Stimulated activated effector memory CD8-positive, alpha-beta T cell treated with anti-CD3 and anti-CD28 coated beads, Interleukin-12 subunit alpha, Interleukin-12 subunit beta, amount 100 ng/mL, for 72 hours (primary cell): ENCODE measurements at regions not wholly inside any gene's neighbourhood (a gene's known extent, or its start where the extent isn't known, plus 50 kb on each side); places are given as distances from the start of the nearest gene placed in this dataset.

Experiments
- ATAC-seq: fragments of 150-1000 bp; cut with Tn5 transposase; 2 replicates; pipeline ENCODE4 v1.10.0; 2021
- DNase-seq, 2 donors: peaks; one replicate each; pipeline ENCODE4 v3.0.0; 2021 to 2022; ENCODE audit warnings: low spot score in 2 of 2
- H3K27ac Mint-ChIP-seq: one replicate; pipeline ENCODE4 v1.8.0; 2022; ENCODE audit warnings: mild to moderate bottlenecking, mixed read lengths
- H3K36me3 Mint-ChIP-seq: one replicate; pipeline ENCODE4 v1.8.0; 2022; ENCODE audit warnings: mild to moderate bottlenecking, mixed read lengths
- H3K4me1 Mint-ChIP-seq: one replicate; pipeline ENCODE4 v1.8.0; 2022; ENCODE audit warnings: mixed read lengths
- H3K4me3 Mint-ChIP-seq: one replicate; pipeline ENCODE4 v1.8.0; 2022; ENCODE audit warnings: mild to moderate bottlenecking, mixed read lengths
- H3K9me3 Mint-ChIP-seq: one replicate; pipeline ENCODE4 v1.8.0; 2022; ENCODE audit warnings: mixed read lengths

GRCh38 chr18:76177160-76177559, 317.9 kb downstream of the ZNF516 start:
- H3K4me3 Mint-ChIP-seq = no peak overlapping the region
- no peaks in the 10 kb centered on the region for H3K4me1 Mint-ChIP-seq
- no peak for DNase-seq
- H3K9me3 Mint-ChIP-seq = no peaks in the 10 kb centered on the region
- H3K27ac Mint-ChIP-seq = no peak overlapping the region
- ATAC-seq = no peak
- H3K36me3 Mint-ChIP-seq = no peaks in the 10 kb centered on the region

GRCh38 chr18:76174451-76174850, 320.6 kb downstream of the ZNF516 start:
- Mint-ChIP-seq H3K4me3 (no peak overlapping the region), H3K36me3 (no peaks in the 10 kb centered on the region), H3K9me3 (no peaks in the 10 kb centered on the region), H3K27ac (no peak overlapping the region), H3K4me1 (no peaks in the 10 kb centered on the region)
- no peak for ATAC-seq
- no peak for DNase-seq

- peaks cover 4% of the 10 kb centered on the region for H3K36me3 Mint-ChIP-seq
- no peak for ATAC-seq
- DNase-seq = no peak
- H3K27ac Mint-ChIP-seq = no peak overlapping the region
- H3K4me1 Mint-ChIP-seq = no peaks in the 10 kb centered on the region
- no peaks in the 10 kb centered on the region for H3K9me3 Mint-ChIP-seq
- no peak overlapping the region for H3K4me3 Mint-ChIP-seq
These were observed 325.3 kb downstream of the ZNF516 start for GRCh38 chr18:76169733-76170132.

GRCh38 chr18:76167845-76168621, 327.0 kb downstream of the ZNF516 start:
- ATAC-seq = no peak
- Mint-ChIP-seq H3K27ac (no peak overlapping the region), H3K4me1 (no peaks in the 10 kb centered on the region), H3K36me3 (peaks cover 4% of the 10 kb centered on the region), H3K4me3 (no peak overlapping the region), H3K9me3 (no peaks in the 10 kb centered on the region)
- DNase-seq = no peak

GRCh38 chr18:76167410-76167809, 327.6 kb downstream of the ZNF516 start:
- DNase-seq (no peak), ATAC-seq (no peak)
- no peak overlapping the region for H3K27ac Mint-ChIP-seq
- no peaks in the 10 kb centered on the region for H3K4me1 Mint-ChIP-seq
- no peaks in the 10 kb centered on the region for H3K9me3 Mint-ChIP-seq
- peaks cover 4% of the 10 kb centered on the region for H3K36me3 Mint-ChIP-seq
- no peak overlapping the region for H3K4me3 Mint-ChIP-seq

- H3K36me3 Mint-ChIP-seq = no peaks in the 10 kb centered on the region
- H3K27ac Mint-ChIP-seq = no peak overlapping the region
- no peak overlapping the region for H3K4me3 Mint-ChIP-seq
- ATAC-seq = no peak
- no peaks in the 10 kb centered on the region for H3K4me1 Mint-ChIP-seq
- H3K9me3 Mint-ChIP-seq = no peaks in the 10 kb centered on the region
- DNase-seq = no peak
These were observed 332.2 kb downstream of the ZNF516 start for GRCh38 chr18:76162886-76163285.

- no peak for ATAC-seq
- Mint-ChIP-seq H3K9me3 (no peaks in the 10 kb centered on the region), H3K4me1 (no peaks in the 10 kb centered on the region), H3K36me3 (no peaks in the 10 kb centered on the region), H3K27ac (no peak overlapping the region), H3K4me3 (no peak overlapping the region)
- no peak for DNase-seq
These were observed 333.1 kb downstream of the ZNF516 start for GRCh38 chr18:76161983-76162382.

- no peaks in the 10 kb centered on the region for H3K4me1 Mint-ChIP-seq
- no peak for ATAC-seq
- no peaks in the 10 kb centered on the region for H3K9me3 Mint-ChIP-seq
- H3K36me3 Mint-ChIP-seq = no peaks in the 10 kb centered on the region
- DNase-seq = no peak
- no peak overlapping the region for H3K4me3 Mint-ChIP-seq
- no peak overlapping the region for H3K27ac Mint-ChIP-seq
These were observed 341.4 kb downstream of the ZNF516 start for GRCh38 chr18:76153691-76154090.

GRCh38 chr18:76149734-76150133, 345.3 kb downstream of the ZNF516 start:
- Mint-ChIP-seq H3K27ac (no peak overlapping the region), H3K4me3 (no peak overlapping the region), H3K9me3 (no peaks in the 10 kb centered on the region), H3K36me3 (no peaks in the 10 kb centered on the region), H3K4me1 (no peaks in the 10 kb centered on the region)
- DNase-seq (no peak), ATAC-seq (no peak)

GRCh38 chr18:76149284-76149683, 345.8 kb downstream of the ZNF516 start:
- no peak overlapping the region for H3K27ac Mint-ChIP-seq
- H3K9me3 Mint-ChIP-seq = no peaks in the 10 kb centered on the region
- no peak for DNase-seq
- no peaks in the 10 kb centered on the region for H3K36me3 Mint-ChIP-seq
- no peak overlapping the region for H3K4me3 Mint-ChIP-seq
- no peaks in the 10 kb centered on the region for H3K4me1 Mint-ChIP-seq
- ATAC-seq = no peak

GRCh38 chr18:76145521-76146376, 349.3 kb downstream of the ZNF516 start:
- no peaks in the 10 kb centered on the region for H3K4me1 Mint-ChIP-seq
- H3K9me3 Mint-ChIP-seq = peaks cover 3% of the 10 kb centered on the region
- ATAC-seq (no peak), DNase-seq (no peak)
- no peak overlapping the region for H3K4me3 Mint-ChIP-seq
- H3K27ac Mint-ChIP-seq = no peak overlapping the region
- H3K36me3 Mint-ChIP-seq = no peaks in the 10 kb centered on the region

GRCh38 chr18:76144844-76145243, 350.2 kb downstream of the ZNF516 start:
- H3K4me1 Mint-ChIP-seq = no peaks in the 10 kb centered on the region

GRCh38 chr18:76142611-76143010, 352.4 kb downstream of the ZNF516 start:
- no peak for DNase-seq
- no peak for ATAC-seq
- H3K4me1 Mint-ChIP-seq = no peaks in the 10 kb centered on the region
- H3K36me3 Mint-ChIP-seq = no peaks in the 10 kb centered on the region
- H3K4me3 Mint-ChIP-seq = no peak overlapping the region
- H3K27ac Mint-ChIP-seq = no peak overlapping the region
- H3K9me3 Mint-ChIP-seq = peaks cover 6% of the 10 kb centered on the region

More at GRCh38 chr18:76144844-76145243, 350.2 kb downstream of the ZNF516 start:
- ATAC-seq = no peak
- Mint-ChIP-seq H3K9me3 (peaks cover 6% of the 10 kb centered on the region), H3K36me3 (no peaks in the 10 kb centered on the region), H3K4me3 (no peak overlapping the region), H3K27ac (no peak overlapping the region)
- no peak for DNase-seq

GRCh38 chr18:76139844-76140243, 355.2 kb downstream of the ZNF516 start:
- Mint-ChIP-seq H3K9me3 (peaks cover 6% of the 10 kb centered on the region), H3K4me1 (no peaks in the 10 kb centered on the region), H3K27ac (no peak overlapping the region), H3K4me3 (no peak overlapping the region), H3K36me3 (no peaks in the 10 kb centered on the region)
- no peak for DNase-seq
- no peak for ATAC-seq

GRCh38 chr18:76137216-76137615, 357.8 kb downstream of the ZNF516 start:
- DNase-seq (no peak), ATAC-seq (no peak)
- H3K4me3 Mint-ChIP-seq = no peak overlapping the region
- H3K36me3 Mint-ChIP-seq = no peaks in the 10 kb centered on the region
- peaks cover 9% of the 10 kb centered on the region for H3K9me3 Mint-ChIP-seq
- H3K4me1 Mint-ChIP-seq = no peaks in the 10 kb centered on the region
- no peak overlapping the region for H3K27ac Mint-ChIP-seq

GRCh38 chr18:76136701-76137100, 358.3 kb downstream of the ZNF516 start:
- no peak for DNase-seq
- H3K9me3 Mint-ChIP-seq = peaks cover 9% of the 10 kb centered on the region
- H3K36me3 Mint-ChIP-seq = no peaks in the 10 kb centered on the region
- ATAC-seq = no peak
- no peaks in the 10 kb centered on the region for H3K4me1 Mint-ChIP-seq
- H3K27ac Mint-ChIP-seq = no peak overlapping the region
- H3K4me3 Mint-ChIP-seq = no peak overlapping the region
